Hypothalamus (tissue), 51 donors: ENCODE measurements at regions not wholly inside any gene's neighbourhood (a gene's known extent, or its start where the extent isn't known, plus 50 kb on each side); places are given as distances from the start of the nearest gene placed in this dataset.

ENCODE experiments used
- DNase-seq, 51 donors: peaks; one replicate each; lab custom pipeline; 2025; lab: John Stamatoyannopoulos, UW

DNA sequence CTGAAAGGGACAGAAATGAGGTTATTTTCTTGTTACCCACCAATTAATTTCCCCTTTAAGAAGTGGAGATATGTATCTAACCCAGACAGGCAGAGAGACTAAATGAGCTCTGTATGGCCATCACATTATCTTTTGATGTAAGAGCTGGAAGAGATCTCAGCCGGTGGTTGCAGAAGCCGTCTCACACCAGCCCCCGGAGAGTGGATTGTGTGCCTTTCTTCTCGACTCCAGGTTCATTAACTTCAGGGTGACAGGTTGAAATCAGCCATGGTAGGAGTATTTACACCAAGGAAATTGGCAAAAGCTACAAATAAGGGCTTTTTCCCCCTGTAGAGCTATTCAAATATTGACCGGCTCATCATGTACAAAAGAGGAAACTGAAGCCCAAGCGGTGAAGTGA, 580.3 kb upstream of the CADM1 start:
- no peak for DNase-seq

DNA sequence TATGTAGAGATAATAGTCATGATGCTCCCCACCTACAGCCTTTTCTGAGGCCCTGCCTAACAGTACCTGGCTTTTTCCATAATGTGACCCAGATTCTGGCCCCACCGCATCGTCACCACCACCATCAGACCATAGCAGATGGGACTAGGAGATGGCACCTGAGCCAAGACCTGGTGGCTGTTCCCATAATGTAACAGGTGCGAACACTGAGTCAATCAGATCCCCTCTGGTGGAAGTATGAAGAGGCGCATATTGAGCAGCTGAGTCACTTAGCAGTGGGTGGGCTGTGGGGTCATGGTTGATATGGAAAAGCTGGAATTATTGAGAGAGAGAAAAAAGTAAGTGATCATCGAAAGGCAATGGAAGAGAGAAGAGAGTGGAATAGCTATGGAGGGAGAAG, 578.0 kb upstream of the CADM1 start:
- no peak for DNase-seq

DNA sequence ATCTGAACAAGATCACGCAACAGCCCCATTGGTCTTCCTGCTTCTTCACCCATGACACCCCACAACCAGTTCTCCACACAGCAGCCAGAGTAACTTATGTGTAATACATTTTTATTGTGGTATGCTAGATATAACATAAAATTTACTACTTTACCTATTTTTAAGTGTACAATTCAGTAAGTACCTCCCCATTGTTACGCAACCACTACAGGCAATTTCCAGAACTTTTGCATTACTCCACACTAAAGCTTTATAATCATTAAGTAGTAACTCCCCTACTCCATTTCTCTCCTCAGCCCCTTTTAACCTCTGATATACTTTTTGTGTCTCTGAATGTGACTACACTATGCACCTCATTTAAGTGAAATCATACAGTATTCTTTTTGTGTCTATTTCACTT, 575.4 kb upstream of the CADM1 start:
- no peak for DNase-seq

DNA sequence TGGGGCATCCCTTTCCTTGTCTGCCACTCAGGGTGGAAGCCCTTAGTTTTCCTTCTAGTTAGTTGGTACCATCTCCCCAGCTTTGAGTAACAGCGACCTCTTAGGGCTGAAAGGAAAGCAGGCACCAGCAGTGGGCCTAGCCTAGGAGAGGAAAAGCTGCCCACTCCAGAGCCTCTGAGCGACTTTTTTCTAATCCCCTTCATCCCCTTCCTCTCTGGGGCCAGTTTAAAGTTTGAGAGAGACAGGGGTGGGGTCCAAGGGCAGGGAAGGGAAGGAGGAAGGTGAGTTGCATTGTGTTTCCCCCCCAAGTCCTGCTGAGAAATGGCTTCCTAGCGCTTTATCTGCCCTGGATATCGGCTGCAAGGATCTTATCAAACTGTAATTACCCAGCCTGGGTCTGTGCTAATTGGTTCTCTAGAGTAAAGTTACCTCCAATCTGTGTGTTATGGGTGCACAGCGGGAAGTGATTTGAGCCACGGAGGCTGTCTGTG, 573.9 kb upstream of the CADM1 start:
- DNase-seq, result no peak

DNA sequence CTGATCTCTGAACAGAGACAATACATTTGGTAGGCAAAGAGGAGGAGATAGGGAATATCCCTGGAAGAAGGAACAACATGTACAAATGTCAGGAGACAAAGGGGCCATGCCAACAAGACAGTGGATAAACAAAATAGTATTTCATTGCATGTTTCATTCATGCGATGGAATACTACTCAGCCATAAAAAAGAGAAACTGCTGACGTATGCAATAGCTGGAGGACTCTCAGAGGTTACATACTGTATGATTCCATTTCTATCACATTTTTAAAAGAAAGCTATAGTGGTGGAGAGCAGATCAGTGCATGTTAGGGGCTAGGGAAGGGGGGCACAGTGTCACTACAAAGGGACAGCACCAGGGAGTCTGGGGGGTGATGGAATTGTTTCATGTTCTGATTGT, 572.9 kb upstream of the CADM1 start:
- DNase-seq, result no peak

DNA sequence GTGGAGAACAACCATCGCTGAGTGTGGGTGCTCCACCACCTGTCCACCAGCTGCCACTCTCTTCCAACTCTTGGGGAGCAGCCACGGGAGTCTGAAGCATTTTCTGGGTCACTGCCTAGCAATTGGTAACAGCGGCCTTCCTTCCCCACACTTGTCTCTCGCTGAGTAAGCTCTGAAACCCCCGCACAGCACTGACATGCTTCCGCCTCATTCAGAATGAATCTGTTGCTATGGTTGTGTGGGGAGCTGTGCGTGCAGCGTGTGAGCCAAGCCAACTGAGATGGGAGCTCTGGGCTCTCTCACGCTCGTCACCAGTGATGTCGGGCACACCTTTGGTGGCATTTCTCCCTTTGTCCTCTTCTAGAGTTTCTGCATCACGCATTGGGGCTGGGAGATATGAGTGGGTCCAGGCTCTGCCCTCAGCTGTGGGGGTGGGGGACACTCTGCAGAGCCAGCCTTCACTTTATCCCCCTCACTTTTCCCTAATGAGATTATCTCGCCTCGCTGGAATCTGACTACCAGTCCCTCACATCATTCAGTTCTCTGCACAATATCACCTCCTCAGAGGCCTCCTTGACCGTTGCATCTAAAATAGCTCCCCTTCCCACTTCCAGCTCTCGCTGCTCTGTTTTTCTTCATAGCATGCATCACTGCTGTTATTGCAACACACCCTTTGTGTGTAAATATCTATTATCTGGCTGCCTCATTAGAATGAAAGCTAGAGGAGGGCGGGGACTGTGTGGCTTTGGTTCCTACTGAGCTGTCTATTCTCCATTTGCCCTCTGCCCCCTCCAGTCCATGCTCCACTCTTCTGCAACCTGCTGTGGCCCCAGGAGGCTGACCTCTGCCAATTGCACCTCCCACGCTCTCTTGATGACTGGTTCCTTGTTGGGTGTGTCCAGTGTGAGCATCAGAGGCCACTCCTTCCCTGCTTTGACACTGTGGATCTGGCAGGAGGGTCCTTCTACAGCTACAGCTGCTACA, 569.9 kb upstream of the CADM1 start:
- DNase-seq, result peak in 26 of 51 donors; percentile 6 to 83 (median 34)

DNA sequence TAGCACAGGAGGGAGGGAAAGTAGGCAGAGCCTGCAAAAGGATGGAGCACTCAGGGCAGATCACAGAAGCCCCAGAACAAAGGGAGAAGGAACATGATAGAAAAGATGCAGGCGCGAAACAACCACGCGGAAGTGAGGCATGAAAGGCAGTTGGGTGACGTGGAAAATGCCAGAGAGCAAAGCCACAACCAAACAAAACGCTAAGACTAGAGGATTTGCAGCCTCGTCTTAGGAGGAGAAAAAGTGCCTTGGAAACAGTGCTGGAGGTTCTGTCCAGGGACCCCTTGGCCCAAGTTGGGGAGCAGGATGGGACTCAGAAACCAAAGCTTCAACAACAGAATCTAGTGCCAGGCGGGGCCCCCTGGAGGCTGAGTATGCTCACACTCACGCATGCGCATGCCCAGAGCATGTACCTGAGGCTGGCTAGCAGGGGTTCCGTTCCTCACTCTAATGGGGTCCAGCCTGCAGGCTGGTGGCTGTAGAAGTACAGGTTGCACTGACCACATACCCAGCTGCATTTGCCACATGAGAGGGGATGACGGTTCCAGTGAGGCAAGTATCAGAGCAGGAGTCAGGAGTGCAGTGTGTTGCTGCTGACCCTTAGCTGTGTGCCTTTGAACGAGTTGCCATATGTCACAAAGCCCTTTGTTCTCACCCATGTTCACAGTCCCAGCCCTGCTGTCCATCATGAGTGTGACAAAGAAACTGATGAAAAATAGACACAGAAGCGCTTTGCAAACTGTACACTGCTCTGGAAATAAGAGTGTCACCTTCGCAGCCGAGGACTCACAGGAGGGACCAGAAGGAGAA, 568.6 kb upstream of the CADM1 start:
- DNase-seq, result no peak

DNA sequence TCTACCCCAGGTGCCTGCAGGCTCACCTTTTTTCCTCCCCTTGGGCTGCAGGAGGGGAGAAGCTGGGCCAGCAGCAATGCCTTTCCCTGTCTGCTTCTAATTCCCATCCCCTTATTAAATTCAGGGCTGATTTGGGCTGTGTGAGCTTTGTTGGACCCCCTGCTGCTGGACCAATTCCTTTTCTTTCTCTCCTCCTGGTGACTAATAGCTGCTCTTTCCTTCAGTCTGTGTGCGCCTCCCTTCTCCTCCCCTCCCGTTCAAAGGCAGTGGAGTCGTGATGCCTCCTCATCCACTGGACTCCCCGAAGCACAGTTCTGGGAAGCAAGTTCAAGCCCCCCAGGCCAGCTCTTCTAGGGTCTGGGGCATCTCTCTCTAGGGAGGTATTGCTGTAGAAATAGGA, 567.9 kb upstream of the CADM1 start:
- no peak for DNase-seq

DNA sequence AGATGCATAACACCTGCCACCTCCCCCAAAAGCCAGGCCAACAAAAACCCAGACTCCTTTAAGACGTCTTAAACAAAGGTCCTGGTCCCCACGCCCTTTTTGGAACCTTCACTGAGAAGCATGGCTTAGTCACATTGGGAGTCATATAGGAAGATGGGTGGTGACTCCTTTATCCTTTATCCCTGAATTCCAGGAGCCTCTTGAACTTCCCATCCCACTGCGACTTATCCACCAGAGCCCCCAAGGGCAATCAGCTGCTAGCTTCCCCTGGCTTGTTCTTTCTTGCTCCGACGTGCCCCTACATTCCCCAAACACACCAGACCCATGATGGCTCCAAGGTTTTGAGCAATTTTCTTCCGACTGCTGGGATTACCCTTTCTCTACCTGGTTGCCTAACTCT, 567.0 kb upstream of the CADM1 start:
- DNase-seq, result no peak

DNA sequence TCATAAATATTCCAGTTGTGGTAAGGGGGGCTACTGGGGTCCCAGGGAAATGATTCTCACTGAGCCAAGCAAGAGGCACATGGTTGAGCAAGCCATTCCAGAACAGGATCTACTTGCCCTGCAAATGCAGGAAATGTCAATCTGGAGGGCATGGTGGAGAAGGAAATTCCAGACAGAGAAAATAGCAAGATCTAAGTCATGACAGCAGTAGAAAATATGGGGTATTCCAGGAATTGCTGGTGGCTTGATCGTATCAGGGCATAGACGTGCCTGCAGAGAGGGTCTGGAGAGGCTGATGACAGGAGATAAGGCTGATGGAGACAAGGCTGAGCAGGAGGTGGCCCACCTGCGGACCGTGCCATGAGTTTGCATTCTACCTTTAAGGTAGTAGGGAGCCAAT, 566.3 kb upstream of the CADM1 start:
- no peak for DNase-seq

DNA sequence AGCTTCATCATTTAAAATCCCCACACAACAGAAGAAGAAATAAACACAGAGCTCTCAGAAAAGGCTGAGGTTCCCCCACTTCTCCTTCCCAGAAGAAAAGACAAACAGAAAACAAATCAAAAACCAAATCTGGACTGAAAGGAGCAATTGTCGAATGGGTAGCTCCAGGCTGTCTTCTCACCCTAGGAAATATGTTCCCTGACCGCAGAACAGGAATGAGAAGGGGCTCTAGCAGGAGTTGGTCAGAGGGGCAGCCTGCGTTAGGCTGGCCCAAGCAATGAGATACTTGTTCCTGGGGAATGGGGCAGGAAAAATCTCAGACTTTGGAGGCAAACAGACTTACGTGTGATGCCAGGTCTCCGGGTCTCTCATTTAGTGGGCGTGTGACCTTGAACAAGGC, 562.6 kb upstream of the CADM1 start:
- DNase-seq, result no peak

DNA sequence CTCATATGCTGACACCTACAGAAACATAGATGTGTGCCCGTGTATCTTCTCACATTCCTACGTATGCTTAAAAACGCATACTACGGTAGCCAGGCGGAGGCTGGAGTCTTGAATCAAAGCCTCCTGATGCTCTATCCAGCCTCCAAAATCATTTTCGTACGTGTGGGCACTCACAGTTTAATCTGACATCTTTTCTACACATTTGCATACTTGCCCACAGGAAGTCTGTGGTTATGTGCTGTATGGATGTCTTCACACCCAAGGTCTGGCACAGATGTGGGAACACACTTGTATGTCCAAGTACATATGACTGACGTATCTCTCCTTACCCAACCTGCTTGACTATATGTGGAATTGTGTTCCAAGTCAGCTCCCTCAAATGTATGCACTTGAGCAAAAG, 561.8 kb upstream of the CADM1 start:
- DNase-seq, result peak in 1 of 51 donors; percentile 26

DNA sequence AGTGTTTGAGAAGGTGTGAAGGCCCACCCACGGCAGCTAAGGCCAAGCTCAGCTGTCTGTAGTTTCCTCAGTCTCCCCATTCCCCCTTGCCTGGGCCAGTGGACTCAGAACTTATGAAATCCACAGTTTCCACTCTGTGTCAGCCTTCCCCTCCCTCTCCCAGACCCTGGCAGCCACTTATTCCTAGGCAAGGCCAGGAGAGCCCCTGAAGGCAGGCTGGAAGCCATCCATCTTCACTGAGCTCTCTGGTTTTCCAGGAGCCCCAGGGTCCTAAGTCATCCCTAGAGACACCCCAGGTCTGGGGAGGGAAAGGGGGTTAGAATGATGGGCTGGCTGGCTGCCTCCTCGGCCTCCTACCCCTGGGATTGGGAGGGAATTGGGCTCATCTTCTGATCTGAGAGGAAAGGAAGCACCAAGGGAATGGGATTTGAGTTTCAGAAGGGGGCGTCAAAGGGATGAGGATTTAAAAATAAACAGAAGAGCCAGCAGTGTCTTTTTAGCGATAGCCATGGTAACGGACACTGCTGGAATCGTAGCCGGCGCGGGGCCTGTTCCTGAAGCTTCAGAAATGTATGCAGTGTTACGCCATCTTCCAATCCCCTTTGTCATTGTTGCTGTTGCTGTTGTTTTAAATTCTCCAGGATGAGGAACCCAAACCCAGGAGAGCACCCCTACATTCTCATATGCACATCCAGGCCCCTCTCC, 561.1 kb upstream of the CADM1 start:
- DNase-seq, result no peak

DNA sequence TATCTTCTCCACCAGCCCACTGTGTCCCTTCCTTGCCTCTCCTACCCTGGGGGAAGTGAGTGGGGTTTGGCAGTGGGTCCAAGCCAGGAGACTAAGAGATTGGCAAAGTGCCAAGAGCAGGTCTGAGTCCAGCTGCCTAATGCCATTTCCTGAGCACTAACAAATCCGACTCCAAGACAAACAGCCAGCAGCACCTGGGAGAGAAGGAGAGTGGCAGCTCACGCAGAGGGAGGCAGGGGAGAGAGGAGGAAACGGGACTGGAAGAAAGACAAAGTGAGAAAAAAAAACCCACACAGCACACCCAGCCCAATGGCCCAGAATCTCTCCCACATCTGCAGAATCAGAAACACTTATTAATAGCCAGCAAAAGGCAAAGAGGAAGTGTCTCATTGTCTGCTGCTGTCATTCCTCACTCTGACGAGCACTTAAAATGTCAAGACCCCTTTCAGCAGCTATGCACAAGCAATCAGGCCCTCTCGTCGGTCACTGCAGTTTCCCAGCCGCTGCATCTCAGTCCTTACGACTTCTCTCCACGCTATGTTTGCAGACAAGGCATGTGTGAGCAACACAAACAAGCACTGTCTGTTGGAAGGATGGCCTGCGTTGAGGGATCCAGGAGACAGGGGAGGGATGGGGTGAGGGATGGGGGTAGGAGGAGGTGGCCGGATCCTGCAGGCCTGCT, 558.4 kb upstream of the CADM1 start:
- no peak for DNase-seq

DNA sequence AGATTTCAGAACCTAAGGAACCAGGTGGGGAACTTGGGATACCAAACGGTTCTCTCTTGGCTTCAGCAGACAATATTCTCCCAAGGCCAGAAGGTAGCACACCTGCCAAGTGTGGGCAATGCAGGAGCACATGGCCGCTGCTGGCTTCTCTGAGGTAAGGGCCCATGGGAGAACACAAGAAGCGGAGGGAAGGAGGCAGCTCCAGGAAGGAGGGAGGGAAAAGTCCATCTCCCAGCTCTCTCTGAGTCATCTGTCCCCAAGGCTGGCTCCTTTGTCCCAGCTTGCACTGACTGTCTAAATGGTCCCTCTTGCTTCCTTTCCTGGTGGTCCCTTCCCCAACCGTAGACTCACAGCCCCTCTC, 557.9 kb upstream of the CADM1 start:
- no peak for DNase-seq

DNA sequence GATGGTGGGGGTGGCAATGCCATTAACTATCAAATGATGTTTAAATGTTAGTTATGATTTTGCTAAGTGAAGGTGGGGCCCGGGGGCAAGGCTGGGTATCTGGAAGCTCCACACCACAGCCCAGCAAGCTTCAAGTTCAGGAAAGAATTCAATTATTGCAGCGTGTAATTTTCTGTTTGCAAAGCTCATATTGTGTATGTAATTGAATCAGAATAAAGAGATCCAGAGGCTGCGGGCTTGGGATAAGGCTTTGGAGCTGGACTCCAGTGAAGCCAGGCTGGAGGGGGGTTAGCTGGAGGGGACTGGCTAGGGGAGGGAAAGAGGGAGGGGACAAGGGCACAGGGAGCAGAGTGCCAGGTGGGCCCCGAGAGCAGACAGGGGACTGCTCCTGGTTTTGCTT, 557.1 kb upstream of the CADM1 start:
- no peak for DNase-seq

DNA sequence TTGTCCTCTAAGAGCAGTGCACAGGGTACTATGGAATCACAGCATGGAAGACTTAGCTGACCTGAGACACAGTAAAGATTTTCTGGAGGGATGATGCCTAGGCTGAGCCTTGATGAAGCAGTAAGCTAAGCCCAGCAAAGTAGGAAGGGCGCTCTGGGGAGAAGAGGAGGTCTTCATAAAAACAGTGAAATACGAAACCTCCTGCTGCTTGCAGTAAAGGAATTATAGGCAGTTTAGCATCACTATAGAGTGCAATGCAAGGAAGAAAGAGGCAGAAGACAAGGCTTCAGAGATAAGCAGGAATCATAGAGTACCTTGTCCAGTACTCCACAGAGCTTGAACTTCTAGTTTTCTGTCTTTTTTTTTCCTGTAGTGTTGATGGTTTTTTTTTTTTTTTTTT, 555.7 kb upstream of the CADM1 start:
- no peak for DNase-seq

DNA sequence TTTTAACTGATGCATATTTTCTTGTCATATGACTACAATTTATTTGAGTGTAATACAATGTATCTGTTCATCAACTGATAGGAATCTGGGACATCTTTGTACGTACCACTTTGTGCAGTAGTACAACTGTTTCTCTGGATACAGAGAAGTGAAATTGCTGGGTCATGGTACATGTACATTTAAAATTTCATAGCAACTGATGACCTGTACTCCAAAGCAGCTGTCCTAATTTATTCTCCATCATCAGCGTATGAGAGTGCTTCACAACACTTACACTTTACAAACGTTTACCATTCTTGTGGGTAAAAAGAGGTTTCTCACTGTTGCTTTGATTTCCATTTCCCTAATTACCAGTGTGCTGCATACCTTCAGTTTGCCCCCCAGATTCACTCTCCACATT, 552.8 kb upstream of the CADM1 start:
- no peak for DNase-seq

DNA sequence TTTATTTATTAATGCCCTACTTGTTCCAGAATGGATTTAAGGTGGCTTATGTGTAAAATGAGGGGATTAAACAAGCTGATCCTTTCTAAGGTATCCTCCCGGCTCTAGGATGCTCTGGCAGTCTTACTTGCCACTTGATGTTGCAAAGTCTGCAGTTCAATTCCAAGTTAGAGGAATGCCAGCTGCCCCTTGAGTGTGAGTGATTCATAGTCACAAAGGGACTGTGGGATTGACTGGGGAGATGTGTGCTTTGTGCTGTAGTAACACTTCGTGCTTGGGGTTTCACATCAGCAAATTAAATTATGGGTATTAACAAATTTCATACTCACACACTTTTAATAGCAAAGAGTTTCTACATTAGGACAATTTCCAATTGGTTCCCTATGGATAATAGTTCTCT, 550.8 kb upstream of the CADM1 start:
- DNase-seq, result no peak

DNA sequence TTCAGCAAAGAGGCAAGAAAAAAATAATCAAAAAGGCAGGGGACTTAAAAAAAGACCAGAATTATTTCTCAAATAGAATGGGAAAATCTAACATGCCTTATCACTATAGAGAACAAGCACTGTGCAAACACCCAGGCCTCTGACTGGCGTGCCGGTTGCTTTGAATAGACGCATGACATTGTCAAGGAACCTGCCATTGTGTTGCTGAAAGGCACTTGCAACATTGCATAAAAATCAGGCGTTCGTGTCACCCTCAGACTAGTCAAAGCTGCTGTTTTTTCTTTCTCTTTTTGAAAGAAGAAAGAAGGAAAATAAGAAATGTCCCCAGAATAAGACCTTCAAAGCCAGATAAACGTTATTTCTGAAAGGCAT, 549.3 kb upstream of the CADM1 start:
- no peak for DNase-seq
